Femur (tissue), 1 donor: ENCODE measurements at regions not wholly inside any gene's neighbourhood (a gene's known extent, or its start where the extent isn't known, plus 50 kb on each side); places are given as distances from the start of the nearest gene placed in this dataset.

Source experiments
- DNase-seq: peaks from one replicate; pipeline ENCODE4 v3.0.0-alpha.2; 2017

DNA sequence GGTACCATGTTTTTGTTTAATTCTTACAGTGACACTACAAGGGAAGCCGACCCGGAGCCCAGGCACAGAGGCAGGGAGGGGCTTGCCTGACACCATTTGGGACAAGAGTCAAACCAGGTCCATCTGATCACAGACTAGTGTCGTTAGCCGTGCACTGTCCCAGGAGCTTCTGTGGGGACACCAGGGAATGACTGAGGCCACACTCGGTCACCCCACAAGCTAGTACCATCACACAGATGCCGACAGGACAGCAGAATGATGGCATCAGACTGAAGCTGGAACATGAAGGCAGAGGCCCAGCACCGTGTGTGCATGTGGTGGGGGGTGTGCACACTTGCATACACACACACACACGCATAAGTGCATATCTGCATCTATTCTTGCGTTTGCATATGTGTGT lies 61.5 kb upstream of the NECTIN1 start:
- no peak for DNase-seq

DNA sequence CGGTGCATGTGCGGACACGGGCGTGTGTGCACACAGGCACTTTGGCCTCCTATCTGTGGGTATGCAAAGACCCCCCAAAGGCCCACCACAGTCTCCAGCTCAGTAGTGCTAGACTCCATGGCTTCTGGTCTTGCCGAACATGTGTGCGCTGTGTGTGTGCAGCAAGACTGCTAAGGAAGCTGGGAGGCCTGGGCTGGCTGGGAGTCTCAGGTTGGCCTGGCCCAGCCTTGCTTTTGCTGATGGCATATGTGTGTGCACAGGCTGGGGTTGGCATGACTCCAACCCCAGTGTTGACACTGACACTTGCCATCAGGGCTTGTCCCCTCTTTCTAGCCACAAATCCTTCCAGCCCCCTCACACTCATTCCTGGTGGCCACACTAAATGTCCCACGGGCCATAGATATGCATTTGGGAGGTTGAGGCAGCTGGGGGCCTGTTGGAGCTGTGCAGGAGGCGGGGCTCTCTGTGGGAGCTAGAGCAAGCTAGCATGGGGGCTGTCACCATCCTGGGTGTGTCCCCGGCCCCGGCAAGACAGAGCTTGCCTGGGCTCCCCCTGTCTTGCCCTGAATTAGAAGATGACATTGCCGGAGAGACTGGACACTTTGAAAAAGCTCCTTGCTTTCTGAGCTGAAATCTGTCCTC lies 60.9 kb upstream of the NECTIN1 start:
- DNase-seq, result no peak

DNA sequence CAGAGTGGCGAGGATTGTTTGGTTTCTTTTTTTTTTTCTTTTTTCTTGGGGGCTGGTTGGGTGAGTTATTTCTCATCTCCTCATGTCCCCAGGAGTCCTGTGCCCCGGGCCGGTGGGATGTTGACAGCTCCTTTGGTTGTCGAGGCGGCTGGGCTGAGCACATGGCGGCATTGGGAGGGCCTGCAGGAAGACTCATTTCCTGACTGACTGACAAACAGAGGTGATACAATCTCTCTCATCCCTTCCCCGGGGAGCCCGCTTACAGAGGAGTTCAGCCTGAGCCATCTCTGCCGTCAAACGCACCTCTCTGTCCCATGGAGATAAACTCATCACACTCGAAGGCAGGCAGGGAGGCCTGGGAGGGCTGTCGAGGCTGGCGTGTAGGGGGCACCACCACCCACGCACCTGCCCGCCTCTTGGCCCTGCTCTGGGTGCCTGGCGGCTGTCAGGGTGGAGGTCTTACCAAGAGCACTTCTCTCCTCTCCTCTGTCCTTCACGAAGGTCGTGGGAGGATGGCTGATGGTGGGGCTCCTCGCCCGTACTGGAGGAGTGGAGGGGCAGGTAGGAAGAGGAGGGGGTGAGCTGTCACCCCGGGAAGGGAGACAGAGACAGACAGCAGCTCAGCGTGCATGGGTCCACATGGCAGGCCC lies 60.0 kb upstream of the NECTIN1 start:
- no peak for DNase-seq

DNA sequence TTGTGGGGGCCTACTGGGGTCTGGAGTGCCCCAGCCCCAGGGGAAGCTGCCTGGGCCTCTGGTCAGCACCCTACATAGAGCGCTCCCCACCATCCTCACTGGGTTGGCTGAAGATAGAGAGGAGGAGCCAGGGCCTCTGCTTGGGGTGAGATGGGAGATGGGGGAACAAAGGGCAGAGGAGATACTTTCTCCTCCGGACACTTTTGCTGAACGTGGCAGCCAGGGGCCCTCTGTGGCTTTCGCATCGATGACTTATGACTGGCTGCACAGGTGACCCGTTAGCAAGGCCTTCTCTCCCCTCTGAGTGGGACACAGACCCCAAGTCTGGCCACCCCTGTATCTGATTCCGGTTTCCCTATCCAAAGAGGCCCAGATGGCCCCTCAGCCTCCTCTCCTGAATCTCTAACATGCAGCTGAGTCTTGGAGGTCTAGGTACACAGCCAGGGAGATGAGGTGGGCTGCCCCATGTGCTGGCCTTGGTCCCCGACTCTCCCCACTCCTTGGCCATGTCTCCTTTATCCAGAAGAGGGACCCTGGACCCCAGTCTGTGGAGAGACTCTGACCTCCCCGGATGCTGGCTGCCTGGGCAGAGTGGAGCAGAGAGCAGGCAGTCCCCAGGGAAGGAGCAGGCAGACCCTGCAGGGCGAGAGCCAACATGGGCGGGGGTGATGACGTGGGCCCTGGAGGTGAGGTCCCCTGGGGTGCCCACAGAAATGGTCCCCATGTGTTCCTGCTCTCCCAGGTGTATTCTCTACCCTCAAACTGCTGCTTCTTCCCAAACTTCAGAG lies 59.3 kb upstream of the NECTIN1 start:
- no peak for DNase-seq

DNA sequence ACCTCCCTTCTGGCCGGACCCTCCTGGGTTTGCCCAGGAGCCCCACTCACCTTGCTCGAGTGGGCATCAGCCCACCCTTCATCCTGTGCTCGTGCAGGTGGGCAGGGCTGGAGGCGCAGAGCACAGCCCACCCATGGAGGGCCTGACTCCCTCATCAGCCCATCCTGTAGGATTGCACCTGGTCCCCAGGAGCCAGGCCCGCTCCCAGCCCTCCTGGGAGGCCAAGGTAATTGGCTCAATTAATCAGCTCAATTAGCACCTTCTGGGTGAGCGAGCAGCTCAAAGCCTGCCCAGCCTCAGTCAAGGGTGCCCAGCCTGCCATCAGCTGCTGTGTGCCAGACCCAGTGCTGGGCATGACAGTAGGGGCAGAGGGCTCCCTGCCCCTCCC lies 58.1 kb upstream of the NECTIN1 start:
- no peak for DNase-seq

DNA sequence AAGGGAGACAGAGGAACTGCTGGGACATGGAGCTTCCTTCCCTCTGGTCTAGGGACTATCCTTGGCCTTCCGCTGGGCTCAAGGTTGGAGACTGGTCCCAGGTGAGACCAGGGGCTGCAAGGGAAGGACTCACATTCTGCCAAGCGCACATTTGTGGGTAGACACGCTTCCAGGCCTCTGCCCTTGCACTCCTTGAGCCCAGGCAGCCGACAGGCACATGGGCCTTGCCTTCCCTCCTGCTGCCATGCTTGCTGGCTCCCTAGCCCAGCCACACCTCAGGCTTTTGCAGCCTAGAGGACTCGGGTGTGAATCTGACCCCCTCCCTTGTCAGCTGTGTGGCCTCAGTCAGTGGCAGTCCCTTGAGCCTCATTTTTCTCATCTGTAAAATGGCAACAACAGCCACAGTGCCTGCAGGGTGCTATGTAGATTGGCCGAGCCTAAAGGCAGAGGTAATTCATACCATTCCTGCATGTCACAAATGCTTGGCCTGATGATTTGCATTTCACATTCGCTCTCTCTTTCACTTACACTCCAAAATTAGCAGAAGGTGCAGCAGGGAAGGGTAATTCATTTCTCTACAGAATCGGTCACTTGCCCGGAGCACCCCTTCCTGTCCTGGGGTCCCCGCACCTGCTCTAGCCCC lies 57.6 kb upstream of the NECTIN1 start:
- DNase-seq, result no peak

DNA sequence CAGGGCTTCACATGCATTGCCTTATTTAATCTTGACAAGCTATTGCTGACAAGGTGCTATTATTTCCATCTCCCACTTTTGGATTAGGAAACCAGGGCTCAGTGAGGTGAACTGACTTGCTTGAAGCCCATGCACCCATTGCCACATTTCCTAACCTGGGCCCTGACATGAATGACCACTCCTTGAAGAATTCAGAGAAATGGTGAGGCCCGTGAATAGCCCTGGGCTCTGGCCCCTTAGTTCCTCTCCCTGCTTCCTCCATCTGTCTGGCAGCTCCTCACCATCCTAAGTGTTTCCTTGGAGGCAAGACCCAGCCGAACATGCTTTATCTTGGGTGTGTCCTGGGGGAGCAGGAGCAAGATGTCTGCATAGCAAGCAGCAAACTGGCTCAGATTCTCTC lies 56.1 kb upstream of the NECTIN1 start:
- DNase-seq, result no peak

DNA sequence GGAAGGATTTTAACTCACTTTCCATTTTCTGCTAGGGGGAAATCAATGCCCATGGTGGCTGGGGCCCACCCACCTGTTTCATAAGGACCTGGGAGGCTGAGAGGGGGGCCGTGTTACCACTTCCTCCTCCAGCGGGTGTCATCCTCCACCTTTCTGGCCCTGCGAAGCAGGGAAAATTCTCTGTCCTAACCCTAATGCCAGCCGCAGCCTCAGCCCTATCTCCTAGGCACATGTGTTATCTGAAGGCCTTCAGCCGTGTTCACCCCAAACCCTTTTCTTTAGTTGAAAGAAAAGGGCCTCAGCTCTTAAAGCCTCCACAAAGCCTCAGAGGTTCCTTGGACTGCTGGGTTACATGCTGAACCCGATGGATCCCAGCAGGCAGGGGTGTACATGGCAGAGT lies 55.4 kb upstream of the NECTIN1 start:
- no peak for DNase-seq

DNA sequence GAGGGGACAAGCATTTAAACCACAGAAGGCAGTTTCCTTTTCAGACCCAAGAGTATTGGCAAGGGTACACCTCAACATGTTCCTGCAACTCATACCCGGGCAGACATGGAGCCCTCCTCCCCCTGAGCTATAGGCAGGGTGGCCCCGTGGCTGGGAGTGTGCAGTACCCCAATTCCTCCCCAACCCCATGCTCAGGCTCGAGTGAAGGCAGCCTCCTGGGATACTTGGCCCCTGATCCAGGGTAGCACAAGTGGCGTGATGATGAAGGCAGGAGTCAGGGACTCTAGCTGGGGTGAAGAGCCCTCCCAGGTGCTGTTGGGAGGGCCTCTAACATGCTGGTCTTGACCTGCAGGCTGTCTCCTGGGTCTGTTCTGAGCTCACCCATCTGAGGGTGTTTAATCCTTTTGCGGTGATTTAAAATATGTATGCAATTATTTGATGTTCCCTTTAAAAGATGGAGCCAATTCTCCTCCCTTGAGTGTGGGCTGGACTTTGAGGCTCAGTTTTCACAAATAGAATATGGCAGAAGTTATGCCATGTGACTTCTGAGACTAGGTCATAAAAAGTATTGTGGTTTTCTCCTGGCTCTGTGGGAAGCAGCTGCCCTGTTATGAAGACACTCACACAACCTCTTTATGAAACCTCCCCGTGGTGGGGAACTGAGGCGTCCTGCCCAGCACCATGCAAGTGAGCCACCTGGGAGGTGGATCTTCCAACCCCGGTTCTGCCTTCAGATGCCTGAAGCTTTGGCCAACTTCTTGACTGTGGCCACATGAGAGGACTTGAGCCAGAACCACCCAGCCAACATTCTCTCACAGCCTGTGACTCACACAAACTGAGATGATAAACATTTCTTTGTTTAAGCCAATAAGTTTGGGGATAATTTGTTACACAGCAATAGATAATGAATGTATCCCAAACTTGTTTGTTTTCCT lies 54.7 kb upstream of the NECTIN1 start:
- no peak for DNase-seq

DNA sequence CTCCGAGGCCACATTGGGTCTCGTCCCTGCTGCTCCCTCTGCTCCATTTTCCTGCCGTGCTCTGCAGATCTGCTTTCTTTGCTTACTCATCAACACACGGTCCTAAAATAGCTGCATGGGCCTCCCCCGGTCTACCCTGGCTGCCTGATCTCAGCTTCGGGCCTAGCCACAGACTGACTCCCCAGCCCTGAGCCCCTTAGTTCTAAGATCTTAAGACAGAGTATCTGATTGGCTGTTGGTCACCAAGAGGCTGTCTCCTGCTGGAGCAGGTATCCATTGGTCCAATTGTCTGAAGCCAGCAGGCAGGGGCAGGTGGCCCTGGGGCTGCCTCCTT lies 53.7 kb upstream of the NECTIN1 start:
- no peak for DNase-seq

DNA sequence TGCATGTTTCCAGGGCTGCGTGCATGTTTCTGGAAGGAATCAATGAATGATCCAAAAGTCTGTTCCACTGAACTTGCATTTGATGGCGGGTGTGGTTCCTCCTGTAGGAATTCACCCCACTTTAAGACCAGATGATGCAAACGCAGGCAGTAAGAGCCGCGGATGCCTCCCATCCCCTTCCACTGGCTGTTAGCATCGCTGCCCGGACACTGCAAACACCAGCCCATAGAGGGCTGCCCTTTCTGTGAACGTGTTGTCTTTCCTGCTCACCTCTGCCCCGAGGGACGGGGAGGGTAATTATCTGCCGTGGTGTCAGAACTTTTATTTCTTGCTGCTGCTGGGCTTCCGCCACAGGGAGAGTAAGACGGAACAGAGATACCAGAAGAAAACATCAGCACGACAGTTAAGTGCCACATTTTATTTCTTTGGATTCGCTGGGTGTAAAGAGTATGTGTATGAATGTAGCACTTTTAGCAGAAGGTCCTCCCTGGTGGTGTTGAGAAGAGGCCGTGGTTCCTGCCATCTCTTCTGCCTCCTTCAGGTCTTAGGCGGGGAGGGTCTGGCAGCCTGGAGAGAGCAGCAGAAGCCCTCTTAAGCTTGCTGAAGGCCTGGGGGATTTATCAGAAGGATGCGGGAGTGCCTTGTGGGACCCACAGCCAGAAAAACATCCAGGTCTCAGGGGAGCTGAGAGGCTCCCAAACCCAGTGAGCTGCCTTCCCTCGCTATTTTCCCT lies 53.2 kb upstream of the NECTIN1 start:
- no peak for DNase-seq

DNA sequence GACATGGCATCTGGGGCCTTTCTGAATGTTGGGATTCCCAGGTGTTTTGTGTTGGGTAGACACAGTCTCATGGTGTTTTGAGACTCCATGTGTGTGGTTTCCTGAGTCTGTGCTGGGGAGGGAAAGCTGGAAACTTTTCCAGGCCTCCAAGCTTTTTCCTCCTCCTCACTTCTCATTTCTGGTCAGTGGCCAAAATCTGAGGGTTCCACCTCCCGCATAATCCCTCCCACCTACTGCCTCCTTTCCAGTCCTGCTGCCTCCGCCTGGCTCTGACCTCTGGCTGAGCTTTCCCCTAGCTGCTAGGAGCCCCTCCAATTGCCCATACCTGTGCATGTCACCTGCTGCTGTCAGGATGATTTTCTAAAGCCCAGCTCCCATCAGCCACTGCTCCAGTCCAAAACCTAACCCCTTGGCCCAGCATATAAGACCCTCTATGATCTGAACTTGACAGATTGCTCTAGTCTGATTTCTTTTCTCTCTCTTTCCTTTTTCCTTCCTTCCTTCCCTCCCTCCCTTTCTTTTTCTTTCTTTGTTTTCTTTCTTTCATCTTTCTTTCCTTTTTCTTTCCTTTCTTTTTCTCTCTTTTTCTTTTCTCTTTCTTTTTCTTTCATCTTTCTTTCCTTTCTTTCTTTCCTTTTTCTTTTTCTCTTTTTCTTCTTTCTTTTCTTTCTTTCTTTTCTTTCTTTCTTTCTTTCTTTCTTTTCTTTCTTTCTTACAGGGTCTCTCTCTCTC lies 51.4 kb upstream of the NECTIN1 start:
- no peak for DNase-seq

DNA sequence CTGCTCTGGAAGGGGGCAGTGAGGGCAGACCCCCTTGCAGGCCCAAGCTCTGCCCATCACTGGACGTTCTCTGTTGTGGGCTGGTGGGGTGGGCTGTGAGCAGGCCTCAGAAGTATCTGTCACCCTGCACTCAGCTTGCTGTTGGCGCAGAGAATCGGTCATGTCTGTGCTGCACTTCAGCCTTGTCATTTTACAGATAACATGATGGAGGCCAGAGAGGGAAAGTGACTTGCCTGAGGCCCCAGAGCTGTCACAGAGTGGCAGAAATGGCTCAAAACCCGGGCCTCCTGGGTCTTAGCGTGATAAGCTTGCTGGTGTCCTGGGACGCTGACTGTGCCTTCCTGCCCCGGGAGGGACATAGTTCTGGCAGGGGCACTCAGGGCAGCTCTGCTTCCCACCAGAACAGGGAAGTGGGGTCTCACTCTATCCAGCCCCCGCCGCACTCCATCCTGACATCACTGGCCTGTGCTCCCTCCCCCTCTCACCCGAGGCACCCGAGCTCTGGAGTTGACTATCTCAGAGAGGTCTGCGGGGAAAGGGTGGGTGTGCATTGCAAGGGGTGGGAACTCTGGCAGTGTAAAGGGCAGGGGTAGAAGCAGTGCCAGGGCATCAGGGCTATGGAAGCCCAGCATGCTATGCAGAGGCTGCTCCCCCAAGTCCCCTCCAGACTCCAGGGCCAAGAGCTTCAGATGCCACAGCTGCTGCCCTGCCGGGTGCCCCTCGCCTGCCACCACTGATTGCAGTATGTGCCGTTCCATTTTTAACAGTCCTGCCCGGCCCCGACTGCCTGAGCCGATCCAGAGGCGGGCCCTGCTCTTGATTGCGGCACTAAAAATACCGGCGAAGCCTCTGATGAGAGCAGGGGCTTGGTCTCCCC lies 50.4 kb upstream of the NECTIN1 start:
- no peak for DNase-seq
